PC-9 (cell line): ENCODE measurements at regions not wholly inside any gene's neighbourhood (a gene's known extent, or its start where the extent isn't known, plus 50 kb on each side); places are given as distances from the start of the nearest gene placed in this dataset.

Experiments
- BruUV-seq: library from RNA; stranded (reverse); fragments of 400-500 nt; replicated peaks from 2 replicates; lab custom pipeline; 2021; lab: Mats Ljungman, UMichigan
- CTCF ChIA-PET: fragments of 300-600 bp; sonication (Branson Sonifier 250); formaldehyde crosslinking; loops from one replicate; lab custom pipeline; 2022; ENCODE audit warnings: antibody characterized with exemption; lab: Charles Lee
- POLR2A ChIA-PET: fragments of 300-600 bp; sonication (Branson Sonifier 250); formaldehyde crosslinking; loops from one replicate; lab custom pipeline; 2022; ENCODE audit warnings: antibody characterized with exemption; ENCODE audit not compliant: unreplicated experiment; lab: Charles Lee
- DNase-seq, 2 experiments: peaks; one replicate each; pipeline versions ENCODE4 v3.0.0 to v3.0.0-alpha.2; 2015 to 2022; ENCODE audit warnings: mixed read lengths in 1 of 2
- H2AFZ ChIP-seq: fragments of 200-600 bp; sonication (generic); 2 replicates; pipeline ENCODE4 v1.8.1; 2017; ENCODE audit warnings: antibody characterized with exemption
- H3F3A ChIP-seq: fragments of 200-600 bp; sonication (generic); 2 replicates; pipeline ENCODE4 v1.8.1; 2017; ENCODE audit warnings: antibody characterized with exemption, mild to moderate bottlenecking, low read depth; ENCODE audit not compliant: insufficient read depth
- H3K27ac ChIP-seq: fragments of 200-600 bp; sonication (generic); 2 replicates; pipeline ENCODE4 v1.6.1; 2016; ENCODE audit warnings: mixed run types
- H3K27me3 ChIP-seq: fragments of 200-600 bp; sonication (generic); 2 replicates; pipeline ENCODE4 v1.6.1; 2016; ENCODE audit warnings: low read depth, mixed run types; ENCODE audit not compliant: insufficient read depth
- H3K36me3 ChIP-seq: fragments of 200-600 bp; sonication (generic); 2 replicates; pipeline ENCODE4 v1.6.1; 2016; ENCODE audit warnings: low read depth, mixed run types
- H3K4me1 ChIP-seq: fragments of 200-600 bp; sonication (generic); replicated peaks from 2 replicates; pipeline ENCODE4 v1.6.1; 2016; ENCODE audit warnings: mixed run types; ENCODE audit not compliant: insufficient read depth
- H3K4me2 ChIP-seq: fragments of 200-600 bp; sonication (generic); 2 replicates; pipeline ENCODE4 v1.6.1; 2017; ENCODE audit warnings: mixed run types
- H3K4me3 ChIP-seq: fragments of 200-600 bp; sonication (generic); 2 replicates; pipeline ENCODE4 v1.6.1; 2016; ENCODE audit warnings: mixed run types
- H3K79me2 ChIP-seq: fragments of 200-600 bp; sonication (generic); 2 replicates; pipeline ENCODE4 v1.6.1; 2017; ENCODE audit warnings: low read depth, mixed run types
- H3K9me2 ChIP-seq: fragments of 200-600 bp; sonication (generic); 2 replicates; pipeline ENCODE4 v1.8.1; 2017; ENCODE audit warnings: mild to moderate bottlenecking; ENCODE audit not compliant: insufficient read depth
- H3K9me3 ChIP-seq: fragments of 200-600 bp; sonication (generic); 2 replicates; pipeline ENCODE4 v1.8.1; 2016; ENCODE audit warnings: low read depth; ENCODE audit not compliant: insufficient read depth
- H4K20me1 ChIP-seq: fragments of 200-600 bp; sonication (generic); 2 replicates; pipeline ENCODE4 v1.8.1; 2017; ENCODE audit not compliant: insufficient read depth
- CTCF ChIP-seq: fragments of 200-600 bp; sonication (generic); conservative IDR thresholded peaks from 2 replicates; pipeline ENCODE4 v1.6.1; 2017; ENCODE audit warnings: mixed run types, antibody characterized with exemption, mild to moderate bottlenecking, moderate library complexity
- EZH2 ChIP-seq: fragments of 200-600 bp; sonication (generic); IDR thresholded peaks from 2 replicates; pipeline ENCODE4 v1.8.0; 2017; ENCODE audit warnings: antibody characterized with exemption, low read depth
- intact Hi-C: fragments of 100-400 bp; cut with micrococcal nuclease; formaldehyde crosslinking; loops from one replicate; pipeline ENCODE4 v1.10.0; 2022; ENCODE audit not compliant: unreplicated experiment

GRCh38 chr3:196147116-196147515 is 64.1 kb downstream of the ZDHHC19 start:
- BruUV-seq: no TSS peak
- Histone ChIP-seq H3K79me2 (no peaks in the 10 kb centered on the region), H3K27me3 (no peaks in the 10 kb centered on the region), H3K4me3 (no peak overlapping the region), H2AFZ (no peak overlapping the region), H3K9me3 (peaks cover 14% of the 10 kb centered on the region), H4K20me1 (no peaks in the 10 kb centered on the region), H3K4me2 (peak overlapping the region; percentile 43), H3K36me3 (no peaks in the 10 kb centered on the region), H3K9me2 (no peaks in the 10 kb centered on the region), H3K27ac (peak overlapping the region; percentile 33), H3K4me1 (peaks cover 52% of the 10 kb centered on the region), H3F3A (peaks cover 43% of the 10 kb centered on the region)
- intact Hi-C loops: no loop called here
- ChIA-PET CTCF (no interaction called here), POLR2A (interaction anchor here (0.5 kb wide), 1 partner anchor 123 kb away, joined by 3 read pairs; no protein-coding TSS in a partner anchor)
- peak in 1 of 2 experiments; percentile 76 for DNase-seq
- TF ChIP-seq CTCF (no peak), EZH2 (no peak)

GRCh38 chr3:196145468-196146262 is 63.8 kb upstream of the TFRC start:
- H3K27ac ChIP-seq: peak overlapping the region; percentile 28; the same call in 1 of the 2 replicates
- H4K20me1 ChIP-seq: no peaks in the 10 kb centered on the region
- intact Hi-C loops: no loop called here
- POLR2A ChIA-PET: interaction anchor here (0.6 kb wide), 1 partner anchor 38 kb away, joined by 5 read pairs; no protein-coding TSS in a partner anchor
- no TSS peak for BruUV-seq
- CTCF ChIA-PET: interaction anchor here (1.2 kb wide), 1 partner anchor 72 kb away, joined by 3 read pairs; no protein-coding TSS in a partner anchor
- no peak overlapping the region for H2AFZ ChIP-seq
- H3K4me3 ChIP-seq: no peak overlapping the region
- H3K27me3 ChIP-seq: no peaks in the 10 kb centered on the region
- H3K79me2 ChIP-seq: no peaks in the 10 kb centered on the region
- H3K9me2 ChIP-seq: no peaks in the 10 kb centered on the region
- peaks cover 11% of the 10 kb centered on the region for H3K9me3 ChIP-seq
- peak overlapping the region; percentile 43; the same call in 1 of the 2 replicates for H3K4me2 ChIP-seq
- TF ChIP-seq EZH2 (no peak), CTCF (no peak)
- H3F3A ChIP-seq: peaks cover 52% of the 10 kb centered on the region
- DNase-seq: peak in 1 of 2 experiments; percentile 44
- peaks cover 67% of the 10 kb centered on the region for H3K4me1 ChIP-seq
- no peaks in the 10 kb centered on the region for H3K36me3 ChIP-seq

- intact Hi-C loops: no loop called here
- H3K4me3 ChIP-seq: no peak overlapping the region
- no TSS peak for BruUV-seq
- TF ChIP-seq CTCF (no peak), EZH2 (no peak)
- peaks cover 77% of the 10 kb centered on the region for H3K4me1 ChIP-seq
- no peak overlapping the region for H2AFZ ChIP-seq
- H3K9me3 ChIP-seq: no peaks in the 10 kb centered on the region
- no peaks in the 10 kb centered on the region for H3K79me2 ChIP-seq
- no peaks in the 10 kb centered on the region for H3K9me2 ChIP-seq
- H3F3A ChIP-seq: peaks cover 57% of the 10 kb centered on the region
- no peaks in the 10 kb centered on the region for H4K20me1 ChIP-seq
- H3K4me2 ChIP-seq: peak overlapping the region; percentile 95
- no peaks in the 10 kb centered on the region for H3K36me3 ChIP-seq
- H3K27ac ChIP-seq: peak overlapping the region; percentile 81; the same call in 1 of the 2 replicates
- DNase-seq: no peak
- POLR2A ChIA-PET: interaction anchor here (0.6 kb wide), 1 partner anchor 37 kb away, joined by 5 read pairs; no protein-coding TSS in a partner anchor
- no peaks in the 10 kb centered on the region for H3K27me3 ChIP-seq
- CTCF ChIA-PET: no interaction called here
These were observed 62.7 kb upstream of the TFRC start for GRCh38 chr3:196144383-196145105.
